NB4 (cell line): ENCODE measurements at regions not wholly inside any gene's neighbourhood (a gene's known extent, or its start where the extent isn't known, plus 50 kb on each side); places are given as distances from the start of the nearest gene placed in this dataset.

Source experiments
- DNase-seq: peaks from one replicate; pipeline ENCODE4 v3.0.0; 2010; ENCODE audit warnings: low read depth
- H3K4me3 ChIP-seq: one replicate; pipeline ENCODE4 v1.5.1; 2011; ENCODE audit warnings: mild to moderate bottlenecking, low read depth, low read length, moderate library complexity
- MAX ChIP-seq: IDR thresholded peaks from 2 replicates; pipeline ENCODE4 v1.6.1; 2011; ENCODE audit warnings: low read depth, low read length
- MYC ChIP-seq: IDR thresholded peaks from 2 replicates; pipeline ENCODE4 v1.6.1; 2011; ENCODE audit warnings: low read depth, low read length
- POLR2A ChIP-seq: IDR thresholded peaks from 2 replicates; pipeline ENCODE4 v1.6.1; 2011; ENCODE audit warnings: mild to moderate bottlenecking; ENCODE audit not compliant: insufficient read length; ENCODE audit errors: extremely low read depth
- TF ChIP-seq, protein P1 (sequence below): IDR thresholded peaks from one replicate; pipeline ENCODE4 v1.5.1; 2012; ENCODE audit warnings: low read depth, low read length

DNA sequence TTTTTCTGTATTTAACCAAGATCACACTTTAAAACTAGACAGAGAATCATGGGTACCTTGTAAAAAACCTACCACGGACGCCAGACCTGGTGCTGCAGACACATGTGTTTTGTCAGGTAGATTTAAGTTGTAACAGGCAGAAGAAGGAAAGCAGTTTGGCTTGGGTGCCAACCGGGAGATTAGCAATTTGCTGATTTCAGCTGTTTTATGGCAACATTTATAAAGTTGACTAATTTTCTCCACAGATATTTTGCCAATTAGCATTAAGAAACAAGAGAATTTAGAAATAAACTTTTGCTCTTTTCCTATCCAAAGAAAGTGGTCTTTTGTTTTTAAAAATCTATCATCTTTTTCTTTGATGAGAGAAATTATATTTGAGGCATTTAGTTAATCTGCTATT, 76.3 kb upstream of the STOX2 start:
- no peak for TF ChIP-seq POLR2A
- TF ChIP-seq, protein P1, sequence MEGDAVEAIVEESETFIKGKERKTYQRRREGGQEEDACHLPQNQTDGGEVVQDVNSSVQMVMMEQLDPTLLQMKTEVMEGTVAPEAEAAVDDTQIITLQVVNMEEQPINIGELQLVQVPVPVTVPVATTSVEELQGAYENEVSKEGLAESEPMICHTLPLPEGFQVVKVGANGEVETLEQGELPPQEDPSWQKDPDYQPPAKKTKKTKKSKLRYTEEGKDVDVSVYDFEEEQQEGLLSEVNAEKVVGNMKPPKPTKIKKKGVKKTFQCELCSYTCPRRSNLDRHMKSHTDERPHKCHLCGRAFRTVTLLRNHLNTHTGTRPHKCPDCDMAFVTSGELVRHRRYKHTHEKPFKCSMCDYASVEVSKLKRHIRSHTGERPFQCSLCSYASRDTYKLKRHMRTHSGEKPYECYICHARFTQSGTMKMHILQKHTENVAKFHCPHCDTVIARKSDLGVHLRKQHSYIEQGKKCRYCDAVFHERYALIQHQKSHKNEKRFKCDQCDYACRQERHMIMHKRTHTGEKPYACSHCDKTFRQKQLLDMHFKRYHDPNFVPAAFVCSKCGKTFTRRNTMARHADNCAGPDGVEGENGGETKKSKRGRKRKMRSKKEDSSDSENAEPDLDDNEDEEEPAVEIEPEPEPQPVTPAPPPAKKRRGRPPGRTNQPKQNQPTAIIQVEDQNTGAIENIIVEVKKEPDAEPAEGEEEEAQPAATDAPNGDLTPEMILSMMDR = no peak
- no peak for TF ChIP-seq MAX
- no peak for TF ChIP-seq MYC
- no peak for DNase-seq
- no peak overlapping the region for H3K4me3 ChIP-seq

GRCh38 chr4:183830438-183830985, 74.6 kb upstream of the STOX2 start:
- no peak for TF ChIP-seq MAX
- TF ChIP-seq POLR2A = no peak
- TF ChIP-seq, protein P1 = no peak
- TF ChIP-seq MYC = no peak

GRCh38 chr4:183831026-183831446, 74.1 kb upstream of the STOX2 start:
- no peak for DNase-seq

More at GRCh38 chr4:183830438-183830985, 74.6 kb upstream of the STOX2 start:
- DNase-seq = no peak
- H3K4me3 ChIP-seq = no peak overlapping the region

DNA sequence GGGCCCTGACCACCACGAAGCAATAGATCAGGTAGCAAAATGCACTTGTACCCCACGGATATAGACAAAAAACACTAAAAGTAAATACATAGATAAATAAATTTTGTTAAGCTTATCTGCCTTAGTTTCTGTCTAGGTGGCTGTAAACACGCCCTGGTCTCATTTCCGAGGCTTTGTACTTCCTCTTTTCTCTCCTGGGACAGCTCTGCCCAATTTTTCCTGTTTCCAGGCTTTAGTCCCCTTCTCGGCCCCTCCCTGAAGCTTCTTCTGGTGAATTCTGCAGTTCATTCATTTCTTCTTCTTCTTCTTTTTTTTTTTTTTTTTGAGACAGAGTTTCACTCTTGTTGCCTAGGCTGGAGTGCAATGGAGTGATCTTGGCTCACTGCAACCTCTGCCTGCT, 73.4 kb upstream of the STOX2 start:
- H3K4me3 ChIP-seq = no peak overlapping the region
- peak; percentile 29 for DNase-seq
- TF ChIP-seq, protein P1 = no peak
- TF ChIP-seq POLR2A = no peak

More at GRCh38 chr4:183831026-183831446, 74.1 kb upstream of the STOX2 start:
- H3K4me3 ChIP-seq = no peak overlapping the region
- no peak for TF ChIP-seq POLR2A
- TF ChIP-seq MYC = no peak

DNA sequence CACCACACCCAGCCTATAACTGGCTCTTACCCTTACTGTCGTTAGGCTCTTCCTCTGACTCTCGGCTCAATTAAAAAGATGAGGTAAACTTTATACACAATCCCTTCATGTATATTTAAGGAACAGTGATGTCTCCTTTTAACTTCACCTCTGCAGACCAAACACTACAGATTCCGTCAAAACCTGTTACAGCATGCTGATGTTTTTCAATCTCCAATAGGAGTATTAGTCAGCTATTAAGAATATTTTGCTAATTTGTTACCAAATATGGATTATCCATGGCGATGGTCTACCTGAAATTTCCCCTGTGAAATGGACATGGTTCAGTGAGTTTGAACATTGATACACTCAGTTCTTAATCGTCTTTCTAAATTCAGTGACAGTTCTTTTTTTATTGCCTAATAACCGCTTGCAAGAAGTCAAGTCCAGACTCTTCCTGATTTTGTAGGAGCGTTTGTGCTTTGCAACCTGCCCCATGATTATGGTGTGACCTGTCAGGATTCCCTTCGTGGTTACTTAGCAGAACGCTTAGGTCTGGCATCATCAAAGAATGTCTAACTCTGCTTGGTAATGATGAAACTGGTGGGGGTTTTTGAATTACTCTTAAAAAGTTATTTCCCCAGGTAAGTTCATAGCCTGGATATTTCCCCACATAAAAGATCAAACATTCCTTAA, 72.2 kb upstream of the STOX2 start:
- DNase-seq = no peak
- TF ChIP-seq MYC (no peak), POLR2A (no peak), MAX (no peak)
- TF ChIP-seq, protein P1 = no peak
- H3K4me3 ChIP-seq = no peak overlapping the region

GRCh38 chr4:183834252-183834651, 70.9 kb upstream of the STOX2 start:
- TF ChIP-seq, protein P1 = no peak
- TF ChIP-seq POLR2A (no peak), MAX (no peak), MYC (no peak)
- DNase-seq = no peak
- H3K4me3 ChIP-seq = no peak overlapping the region
